LHCN-M2 (cell line): ENCODE measurements at regions not wholly inside any gene's neighbourhood (a gene's known extent, or its start where the extent isn't known, plus 50 kb on each side); places are given as distances from the start of the nearest gene placed in this dataset.

Experiments
- DNase-seq: peaks from one replicate; pipeline ENCODE4 v3.0.0-alpha.2; 2012; ENCODE audit warnings: low read depth

GRCh38 chr20:53698371-53698978 is 104.8 kb upstream of the ZNF217 start:
- no peak for DNase-seq

GRCh38 chr20:53695797-53696527 is 102.3 kb upstream of the ZNF217 start:
- no peak for DNase-seq

- DNase-seq: no peak
Observed at GRCh38 chr20:53693262-53693871, 99.7 kb upstream of the ZNF217 start.

- peak; percentile 80 for DNase-seq
Observed at GRCh38 chr20:53692465-53693067, 98.9 kb upstream of the ZNF217 start.

- no peak for DNase-seq
Observed at GRCh38 chr20:53691811-53692192, 98.2 kb upstream of the ZNF217 start.

GRCh38 chr20:53691060-53691810 is 97.6 kb upstream of the ZNF217 start:
- DNase-seq: peak; percentile 40

GRCh38 chr20:53688085-53688484 is 94.4 kb upstream of the ZNF217 start:
- no peak for DNase-seq

- no peak for DNase-seq
Observed at GRCh38 chr20:53685070-53685595, 91.5 kb upstream of the ZNF217 start.

- DNase-seq: no peak
Observed at GRCh38 chr20:53683506-53683905, 89.9 kb upstream of the ZNF217 start.

- DNase-seq: no peak
Observed at GRCh38 chr20:53681352-53682212, 87.9 kb upstream of the ZNF217 start.

GRCh38 chr20:53679597-53680309 is 86.1 kb upstream of the ZNF217 start:
- DNase-seq: no peak

- DNase-seq: peak; percentile 70
Observed at GRCh38 chr20:53678990-53679596, 85.5 kb upstream of the ZNF217 start.

GRCh38 chr20:53678315-53678989 is 84.8 kb upstream of the ZNF217 start:
- no peak for DNase-seq

GRCh38 chr20:53677447-53678314 is 84.0 kb upstream of the ZNF217 start:
- DNase-seq: no peak

GRCh38 chr20:53676987-53677386 is 83.3 kb upstream of the ZNF217 start:
- DNase-seq: no peak

GRCh38 chr20:53676519-53676822 is 82.8 kb upstream of the ZNF217 start:
- no peak for DNase-seq

GRCh38 chr20:53672484-53673129 is 79.0 kb upstream of the ZNF217 start:
- DNase-seq: peak; percentile 61

- no peak for DNase-seq
Observed at GRCh38 chr20:53671370-53671769, 77.7 kb upstream of the ZNF217 start.
